ENCODE measurements at regions not wholly inside any gene's neighbourhood (a gene's known extent, or its start where the extent isn't known, plus 50 kb on each side); places are given as distances from the start of the nearest gene placed in this dataset.

- ChIA-PET CTCF (no interaction called here), POLR2A (no interaction called here)
- Histone ChIP-seq H3K27ac (ENCODE audit: low read depth, low read length) (no peak overlapping the region), H3K27me3 (ENCODE audit: control insufficient read depth, insufficient read depth, low read length) (no peaks in the 10 kb centered on the region), H3K9me3 (ENCODE audit: control insufficient read depth, insufficient read depth, low read length) (no peaks in the 10 kb centered on the region), H3K4me3 (ENCODE audit: low read depth, low read length) (no peak overlapping the region)
- TF ChIP-seq CTCF (IDR thresholded peaks at IDR 0.05; ENCODE audit: low read depth, low read length): no peak
- no peak for DNase-seq (ENCODE audit: low read depth, low spot score)
Observed at GRCh38 chr11:112730591-112730990, 230.6 kb upstream of the NCAM1 start.

GRCh38 chr11:112731538-112731937 is 229.7 kb upstream of the NCAM1 start:
- Histone ChIP-seq H3K9me3 (ENCODE audit: control insufficient read depth, insufficient read depth, low read length) (no peaks in the 10 kb centered on the region), H3K27ac (ENCODE audit: low read depth, low read length) (no peak overlapping the region), H3K4me3 (ENCODE audit: low read depth, low read length) (no peak overlapping the region), H3K27me3 (ENCODE audit: control insufficient read depth, insufficient read depth, low read length) (no peaks in the 10 kb centered on the region)
- ChIA-PET POLR2A (no interaction called here), CTCF (no interaction called here)
- TF ChIP-seq CTCF (IDR thresholded peaks at IDR 0.05; ENCODE audit: low read depth, low read length): no peak
- DNase-seq (ENCODE audit: low read depth, low spot score): no peak

GRCh38 chr11:112732031-112732430 is 229.2 kb upstream of the NCAM1 start:
- Histone ChIP-seq H3K9me3 (ENCODE audit: control insufficient read depth, insufficient read depth, low read length) (no peaks in the 10 kb centered on the region), H3K27ac (ENCODE audit: low read depth, low read length) (no peak overlapping the region), H3K27me3 (ENCODE audit: control insufficient read depth, insufficient read depth, low read length) (no peaks in the 10 kb centered on the region), H3K4me3 (ENCODE audit: low read depth, low read length) (no peak overlapping the region)
- ChIA-PET CTCF (no interaction called here), POLR2A (no interaction called here)
- DNase-seq (ENCODE audit: low read depth, low spot score): no peak
- TF ChIP-seq CTCF (IDR thresholded peaks at IDR 0.05; ENCODE audit: low read depth, low read length): no peak

- ChIA-PET CTCF (interaction anchor here (0.9 to 1.0 kb wide), 2 partner anchors 61 to 146 kb away, joined by 3 read pairs; no protein-coding TSS in a partner anchor), POLR2A (no interaction called here)
- DNase-seq (ENCODE audit: low read depth, low spot score): no peak
- H3K27ac ChIP-seq (ENCODE audit: low read depth, low read length): no peak overlapping the region
- H3K4me3 ChIP-seq (ENCODE audit: low read depth, low read length): no peak overlapping the region
- H3K27me3 ChIP-seq (ENCODE audit: control insufficient read depth, insufficient read depth, low read length): no peaks in the 10 kb centered on the region
- no peaks in the 10 kb centered on the region for H3K9me3 ChIP-seq (ENCODE audit: control insufficient read depth, insufficient read depth, low read length)
- TF ChIP-seq CTCF (IDR thresholded peaks at IDR 0.05; ENCODE audit: low read depth, low read length): no peak
Observed at GRCh38 chr11:112734207-112734606, 227.0 kb upstream of the NCAM1 start.

GRCh38 chr11:112735470-112735869 is 225.8 kb upstream of the NCAM1 start:
- Histone ChIP-seq H3K27me3 (ENCODE audit: control insufficient read depth, insufficient read depth, low read length) (peaks cover 2% of the 10 kb centered on the region), H3K4me3 (ENCODE audit: low read depth, low read length) (no peak overlapping the region), H3K9me3 (ENCODE audit: control insufficient read depth, insufficient read depth, low read length) (no peaks in the 10 kb centered on the region), H3K27ac (ENCODE audit: low read depth, low read length) (no peak overlapping the region)
- no peak for DNase-seq (ENCODE audit: low read depth, low spot score)
- CTCF ChIA-PET: no interaction called here
- TF ChIP-seq CTCF (IDR thresholded peaks at IDR 0.05; ENCODE audit: low read depth, low read length): no peak
- POLR2A ChIA-PET: no interaction called here

Data from AG04450 (cell line).